NCI-H2029 treated with DMSO at 0.1 percent for 48 hours (cell line): ENCODE measurements at regions not wholly inside any gene's neighbourhood (a gene's known extent, or its start where the extent isn't known, plus 50 kb on each side); places are given as distances from the start of the nearest gene placed in this dataset.

Experiments
- DNase-seq: peaks from one replicate; lab custom pipeline; 2025; lab: John Stamatoyannopoulos, UW

GRCh38 chr9:81489046-81489445 lies 200.3 kb downstream of the TLE1 start:
- no peak for DNase-seq

GRCh38 chr9:81480828-81481604 lies 208.3 kb downstream of the TLE1 start:
- no peak for DNase-seq

- no peak for DNase-seq
Observed at GRCh38 chr9:81479573-81479972, 209.8 kb downstream of the TLE1 start.

GRCh38 chr9:81477669-81478068 lies 211.7 kb downstream of the TLE1 start:
- no peak for DNase-seq

GRCh38 chr9:81476813-81477490 lies 212.4 kb downstream of the TLE1 start:
- DNase-seq, result no peak

DNA sequence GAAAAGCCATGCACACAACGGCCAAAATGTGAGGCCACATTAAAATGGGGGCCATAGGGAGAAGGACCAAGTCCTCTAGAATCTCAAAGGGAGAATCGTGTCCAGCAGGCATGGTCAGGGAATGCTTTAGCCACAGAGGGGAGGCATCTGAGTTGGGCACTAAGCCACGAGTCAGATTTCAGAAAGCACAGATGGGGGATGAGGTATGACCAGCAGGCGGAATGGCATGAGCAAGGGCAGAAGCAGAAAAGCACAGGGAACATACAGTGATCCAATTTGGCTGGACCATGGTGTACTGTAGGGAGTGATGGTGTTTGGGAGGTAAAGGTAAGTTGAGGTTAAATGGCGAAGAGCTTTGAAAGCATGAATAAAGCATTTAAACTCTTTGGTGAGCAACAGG lies 214.6 kb downstream of the TLE1 start:
- DNase-seq, result no peak

- DNase-seq, result no peak
Observed at GRCh38 chr9:81474125-81474524, 215.2 kb downstream of the TLE1 start.

DNA sequence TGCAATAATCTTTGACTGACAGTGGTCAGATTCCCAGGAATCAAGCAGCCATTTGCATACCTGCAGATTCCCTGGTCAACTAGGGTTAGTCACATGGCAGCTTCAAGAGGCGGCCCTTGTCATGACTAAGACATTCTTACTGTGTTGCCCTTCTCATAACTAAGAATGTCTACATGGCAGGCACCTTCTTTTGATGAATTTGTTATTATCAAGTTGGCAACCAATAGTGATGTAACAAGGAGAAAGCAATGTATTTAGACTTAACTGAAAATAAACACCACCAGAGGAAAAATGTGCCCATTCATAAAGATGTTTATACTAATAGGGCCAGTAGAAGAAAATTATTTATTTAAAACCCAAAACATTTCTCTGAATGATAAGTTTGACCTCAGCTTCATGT lies 215.6 kb downstream of the TLE1 start:
- DNase-seq, result no peak

DNA sequence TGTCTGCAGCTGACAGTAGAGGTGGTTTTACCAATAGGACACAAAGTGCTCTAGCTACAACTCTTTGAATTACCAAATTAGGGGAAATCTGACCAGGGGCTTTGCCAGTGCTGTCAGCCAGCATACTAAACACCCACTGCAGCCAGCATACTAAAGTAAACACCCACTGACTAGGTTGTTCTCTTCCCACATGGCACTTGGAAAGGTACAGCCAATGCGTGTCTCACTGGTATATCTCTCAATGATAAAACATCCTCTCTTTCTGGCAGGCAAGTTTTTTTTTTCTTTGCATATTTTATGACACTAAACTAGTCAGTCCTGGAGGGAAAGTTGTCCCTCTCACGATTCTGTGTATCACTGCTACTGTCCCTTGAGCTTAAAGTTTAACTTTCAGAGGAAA lies 216.1 kb downstream of the TLE1 start:
- no peak for DNase-seq

DNA sequence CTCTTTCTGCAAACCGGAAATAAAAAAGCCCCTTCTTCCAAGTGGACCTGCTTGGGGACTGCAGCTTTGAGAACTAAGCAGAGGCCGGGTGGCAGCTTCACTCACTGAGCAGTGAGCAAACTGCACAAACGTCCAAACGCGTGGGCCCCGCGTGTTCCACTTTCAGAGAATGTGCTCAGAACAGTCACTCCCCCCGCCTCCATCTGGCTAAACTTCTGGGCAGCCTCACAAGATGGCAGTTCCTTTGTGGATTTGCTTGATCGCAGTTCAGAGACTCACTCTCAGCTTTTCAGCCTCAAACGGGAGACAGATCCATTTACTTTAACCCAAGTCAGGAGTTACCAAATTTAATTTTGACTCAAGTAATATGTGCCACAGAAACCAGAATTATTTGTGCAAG lies 216.6 kb downstream of the TLE1 start:
- no peak for DNase-seq

GRCh38 chr9:81470864-81471263 lies 218.5 kb downstream of the TLE1 start:
- no peak for DNase-seq

- no peak for DNase-seq
Observed at GRCh38 chr9:81468084-81468595, 221.2 kb downstream of the TLE1 start.

DNA sequence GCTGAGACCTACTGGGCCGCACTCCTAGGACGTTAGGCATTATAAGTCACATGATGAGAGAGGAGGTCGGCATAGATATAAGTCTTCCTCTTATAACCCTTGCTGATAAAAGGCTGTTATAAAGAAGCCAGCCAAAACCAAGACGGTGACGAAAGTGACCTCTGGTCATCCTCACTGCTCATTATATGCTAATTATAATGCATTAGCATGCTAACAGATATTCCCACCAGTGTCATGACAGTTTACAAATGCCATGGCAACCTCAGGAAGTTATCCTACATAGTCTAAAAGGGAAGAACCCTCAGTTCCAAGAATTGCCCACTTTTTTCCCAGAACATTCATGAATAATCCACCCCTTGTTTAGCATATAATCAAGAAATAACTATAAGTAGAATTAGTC lies 222.4 kb downstream of the TLE1 start:
- DNase-seq, result no peak

- DNase-seq, result no peak
Observed at GRCh38 chr9:81465468-81466011, 223.8 kb downstream of the TLE1 start.

DNA sequence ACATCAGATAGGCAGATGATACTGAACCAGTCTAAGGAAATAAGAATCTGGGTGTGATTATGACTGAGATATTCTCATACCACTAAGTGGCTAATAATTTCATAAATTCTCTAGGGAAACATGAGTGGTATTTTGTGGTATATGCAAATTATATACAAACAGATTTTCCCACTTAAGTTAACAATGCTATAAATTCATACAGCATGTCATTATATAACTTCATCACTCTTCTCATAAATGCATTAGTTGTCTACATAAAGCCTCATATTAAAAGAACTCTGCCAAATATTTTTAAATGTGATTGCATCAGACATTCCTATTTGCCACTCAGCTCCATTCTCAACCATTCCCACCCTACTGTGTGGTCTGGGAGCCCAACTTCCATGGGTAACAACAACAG lies 226.5 kb downstream of the TLE1 start:
- DNase-seq, result no peak

- no peak for DNase-seq
Observed at GRCh38 chr9:81461196-81461595, 228.2 kb downstream of the TLE1 start.

GRCh38 chr9:81460693-81461092 lies 228.7 kb downstream of the TLE1 start:
- no peak for DNase-seq

DNA sequence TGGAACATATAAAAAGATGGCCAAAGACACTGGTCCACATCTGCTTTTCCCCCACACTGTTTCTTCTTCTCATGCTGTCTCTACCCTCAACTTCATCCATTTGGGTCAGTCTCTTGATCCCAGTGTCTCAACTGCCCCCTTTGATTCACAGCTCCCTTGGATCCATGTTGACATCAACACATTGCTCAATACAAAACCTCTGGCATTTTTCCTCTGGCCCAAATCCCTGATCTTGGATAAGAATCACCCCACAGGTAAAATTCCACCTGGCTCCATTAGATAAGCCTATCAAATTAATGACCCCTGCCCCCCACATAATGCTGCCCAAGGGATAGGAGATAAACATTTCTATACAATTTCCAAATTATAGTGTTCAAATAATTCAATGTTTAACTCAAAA lies 229.8 kb downstream of the TLE1 start:
- DNase-seq, result no peak

GRCh38 chr9:81456431-81457006 lies 232.8 kb downstream of the TLE1 start:
- DNase-seq, result no peak

- no peak for DNase-seq
Observed at GRCh38 chr9:81455462-81456219, 233.7 kb downstream of the TLE1 start.

GRCh38 chr9:81445331-81445921 lies 243.9 kb downstream of the TLE1 start:
- no peak for DNase-seq

GRCh38 chr9:81431641-81432040 lies 257.7 kb downstream of the TLE1 start:
- no peak for DNase-seq
